H1 (cell line): ENCODE measurements at regions not wholly inside any gene's neighbourhood (a gene's known extent, or its start where the extent isn't known, plus 50 kb on each side); places are given as distances from the start of the nearest gene placed in this dataset.

Experiments
- CBX8 ChIP-seq: fragments of 300-800, 300-1000 bp; sonication (generic); IDR thresholded peaks from 2 replicates; pipeline ENCODE4 v1.7.1; 2016; ENCODE audit warnings: low read depth, low read length, borderline replicate concordance
- CHD7 ChIP-seq: fragments of 300-600 bp; sonication (generic); IDR thresholded peaks from 2 replicates; pipeline ENCODE4 v1.7.1; 2012; ENCODE audit warnings: low read length, moderate library complexity, mild to moderate bottlenecking, inconsistent platforms; ENCODE audit not compliant: insufficient replicate concordance
- CREB1 ChIP-seq: IDR thresholded peaks from 2 replicates; pipeline ENCODE4 v1.6.1; 2012; ENCODE audit warnings: inconsistent platforms
- HDAC2 ChIP-seq, 2 experiments: fragments of 300-600 bp in 1 of 2; sonication (generic) in 1 of 2; IDR thresholded peaks; 2 replicates each; pipeline ENCODE4 v1.6.1; 2011 to 2012; ENCODE audit warnings: low read depth in 2 of 2, low read length in 2 of 2, mild to moderate bottlenecking in 2 of 2, moderate library complexity in 2 of 2, borderline replicate concordance in 1 of 2, inconsistent platforms in 1 of 2
- KDM1A ChIP-seq: fragments of 200-600, 300-600 bp; sonication (generic); IDR thresholded peaks from 2 replicates; pipeline ENCODE4 v1.7.1; 2016; ENCODE audit warnings: mild to moderate bottlenecking, low read length, borderline replicate concordance
- POLR2A ChIP-seq, 2 experiments: IDR thresholded peaks; 1 replicate in 1 of 2; 2 replicates in 1 of 2; pipeline ENCODE4 v1.6.1; 2011; ENCODE audit warnings: low read depth in 2 of 2, low read length in 2 of 2, mild to moderate bottlenecking in 2 of 2; ENCODE audit errors: control extremely low read depth in 1 of 2
- RFX5 ChIP-seq: IDR thresholded peaks from 2 replicates; pipeline ENCODE4 v1.6.1; 2011; ENCODE audit warnings: low read depth, low read length, improper control_type of control experiment, borderline replicate concordance
- SP4 ChIP-seq: IDR thresholded peaks from 2 replicates; pipeline ENCODE4 v1.6.1; 2012; ENCODE audit warnings: low read length, inconsistent platforms
- SRF ChIP-seq: IDR thresholded peaks from 2 replicates; pipeline ENCODE4 v1.6.1; 2011; ENCODE audit warnings: mild to moderate bottlenecking, low read depth, low read length, moderate library complexity
- TBP ChIP-seq: IDR thresholded peaks from 2 replicates; pipeline ENCODE4 v1.6.1; 2011; ENCODE audit warnings: low read depth, low read length, improper control_type of control experiment
- TCF12 ChIP-seq: IDR thresholded peaks from 2 replicates; pipeline ENCODE4 v1.6.1; 2011; ENCODE audit warnings: low read depth, mild to moderate bottlenecking, low read length
- USF2 ChIP-seq: IDR thresholded peaks from 2 replicates; pipeline ENCODE4 v1.6.1; 2011; ENCODE audit warnings: low read length, improper control_type of control experiment

GRCh38 chr7:113301141-113301540, 182.8 kb upstream of the SMIM30 start (continued):
- TF ChIP-seq CHD7, result no peak
- no peak for TF ChIP-seq USF2
- no peak for TF ChIP-seq CREB1
- no peak for TF ChIP-seq HDAC2 (IDR thresholded peaks at IDR 0.05; ENCODE audit: borderline replicate concordance in 1 of 2, low read depth in 2 of 2, low read length in 2 of 2)
- no peak for TF ChIP-seq RFX5
- TF ChIP-seq SRF, result no peak
- TF ChIP-seq TCF12, result no peak
- TF ChIP-seq SP4, result no peak
- no peak for TF ChIP-seq CBX8
- no peak for TF ChIP-seq KDM1A
- no peak for TF ChIP-seq POLR2A (IDR thresholded peaks at IDR 0.05; ENCODE audit: control extremely low read depth in 1 of 2, low read depth in 2 of 2, low read length in 2 of 2)
- TF ChIP-seq TBP, result no peak
